ENCODE measurements at regions not wholly inside any gene's neighbourhood (a gene's known extent, or its start where the extent isn't known, plus 50 kb on each side); places are given as distances from the start of the nearest gene placed in this dataset.

GRCh38 chr15:56824175-56824574 is 90.9 kb upstream of the ZNF280D start:
- Histone ChIP-seq H2BK5ac (ENCODE audit: low read depth, low read length, poor library complexity) (no peak overlapping the region), H3K27ac (ENCODE audit: low read depth, low read length) (no peak overlapping the region), H3K9me3 (ENCODE audit: insufficient read depth, low read depth, low read length) (no peaks in the 10 kb centered on the region), H3K79me1 (ENCODE audit: low read length) (no peaks in the 10 kb centered on the region), H4K12ac (ENCODE audit: low read depth, low read length) (no peak overlapping the region), H3K36me3 (ENCODE audit: control insufficient read depth in 1 of 2, insufficient read depth in 2 of 2, low read length in 2 of 2) (no peaks in the 10 kb centered on the region), H3K18ac (ENCODE audit: low read length) (no peak overlapping the region), H4K8ac (ENCODE audit: low read depth, low read length) (no peak overlapping the region), H2AK5ac (ENCODE audit: low read length) (no peak overlapping the region), H3K4ac (ENCODE audit: low read depth, low read length) (no peak overlapping the region), H3K4me2 (ENCODE audit: low read length) (no peak overlapping the region), H4K91ac (ENCODE audit: low read depth, low read length) (no peak overlapping the region), H3K4me3 (ENCODE audit: low read depth, low read length) (no peak overlapping the region), H3K79me2 (ENCODE audit: control insufficient read depth, insufficient read depth, low read length, poor library complexity) (no peaks in the 10 kb centered on the region), H2BK12ac (ENCODE audit: low read length) (no peak overlapping the region), H2BK120ac (ENCODE audit: insufficient read depth, low read length, poor library complexity) (no peak overlapping the region), H3K9ac (ENCODE audit: low read length) (no peak overlapping the region), H2AFZ (ENCODE audit: insufficient read depth, low read length, poor library complexity) (no peak overlapping the region), H3K27me3 (ENCODE audit: insufficient read depth, low read length) (no peaks in the 10 kb centered on the region), H3K23ac (ENCODE audit: low read length) (no peak overlapping the region), H3K4me1 (ENCODE audit: control insufficient read depth in 1 of 2, insufficient read depth in 2 of 2, low read length in 2 of 2) (no peaks in the 10 kb centered on the region), H3K14ac (ENCODE audit: low read length) (no peak overlapping the region)
- WGBS (ENCODE audit: extremely low coverage, insufficient coverage, insufficient read length): no CpG with 5 or more reads among the region's 2 CpGs
- DNase-seq: no peak

GRCh38 chr15:56821721-56822425 is 88.6 kb upstream of the ZNF280D start:
- H4K12ac ChIP-seq (ENCODE audit: low read depth, low read length): no peak overlapping the region
- no peaks in the 10 kb centered on the region for H3K79me2 ChIP-seq (ENCODE audit: control insufficient read depth, insufficient read depth, low read length, poor library complexity)
- H4K91ac ChIP-seq (ENCODE audit: low read depth, low read length): no peak overlapping the region
- no peak overlapping the region for H3K4me2 ChIP-seq (ENCODE audit: low read length)
- H3K27me3 ChIP-seq (ENCODE audit: insufficient read depth, low read length): no peaks in the 10 kb centered on the region
- no peak overlapping the region for H3K23ac ChIP-seq (ENCODE audit: low read length)
- H2AFZ ChIP-seq (ENCODE audit: insufficient read depth, low read length, poor library complexity): peak overlapping the region; percentile 35
- peak; percentile 46 to 78 for DNase-seq
- no CpG with 5 or more reads among the region's 3 CpGs for WGBS (ENCODE audit: extremely low coverage, insufficient coverage, insufficient read length)
- no peak overlapping the region for H4K8ac ChIP-seq (ENCODE audit: low read depth, low read length)
- H2BK120ac ChIP-seq (ENCODE audit: insufficient read depth, low read length, poor library complexity): no peak overlapping the region
- no peaks in the 10 kb centered on the region for H3K79me1 ChIP-seq (ENCODE audit: low read length)
- no peak overlapping the region for H2AK5ac ChIP-seq (ENCODE audit: low read length)
- no peak overlapping the region for H3K9ac ChIP-seq (ENCODE audit: low read length)
- no peaks in the 10 kb centered on the region for H3K9me3 ChIP-seq (ENCODE audit: insufficient read depth, low read depth, low read length)
- H3K14ac ChIP-seq (ENCODE audit: low read length): no peak overlapping the region
- H2BK12ac ChIP-seq (ENCODE audit: low read length): peak overlapping the region; percentile 15
- no peak overlapping the region for H3K27ac ChIP-seq (ENCODE audit: low read depth, low read length)
- H2BK5ac ChIP-seq (ENCODE audit: low read depth, low read length, poor library complexity): no peak overlapping the region
- H3K4me3 ChIP-seq (ENCODE audit: low read depth, low read length): no peak overlapping the region
- H3K36me3 ChIP-seq (ENCODE audit: control insufficient read depth in 1 of 2, insufficient read depth in 2 of 2, low read length in 2 of 2): no peaks in the 10 kb centered on the region
- no peak overlapping the region for H3K4ac ChIP-seq (ENCODE audit: low read depth, low read length)
- H3K18ac ChIP-seq (ENCODE audit: low read length): no peak overlapping the region
- H3K4me1 ChIP-seq (ENCODE audit: control insufficient read depth in 1 of 2, insufficient read depth in 2 of 2, low read length in 2 of 2): no peaks in the 10 kb centered on the region

GRCh38 chr15:56820333-56820732 is 87.0 kb upstream of the ZNF280D start:
- H3K79me1 ChIP-seq (ENCODE audit: low read length): no peaks in the 10 kb centered on the region
- no peak overlapping the region for H3K23ac ChIP-seq (ENCODE audit: low read length)
- H4K12ac ChIP-seq (ENCODE audit: low read depth, low read length): no peak overlapping the region
- no peak overlapping the region for H2AFZ ChIP-seq (ENCODE audit: insufficient read depth, low read length, poor library complexity)
- no peak for DNase-seq
- H3K27me3 ChIP-seq (ENCODE audit: insufficient read depth, low read length): no peaks in the 10 kb centered on the region
- H4K91ac ChIP-seq (ENCODE audit: low read depth, low read length): no peak overlapping the region
- H2AK5ac ChIP-seq (ENCODE audit: low read length): no peak overlapping the region
- no peak overlapping the region for H3K14ac ChIP-seq (ENCODE audit: low read length)
- no peak overlapping the region for H3K4ac ChIP-seq (ENCODE audit: low read depth, low read length)
- no peak overlapping the region for H4K8ac ChIP-seq (ENCODE audit: low read depth, low read length)
- no peak overlapping the region for H3K9ac ChIP-seq (ENCODE audit: low read length)
- H3K18ac ChIP-seq (ENCODE audit: low read length): no peak overlapping the region
- no peaks in the 10 kb centered on the region for H3K36me3 ChIP-seq (ENCODE audit: control insufficient read depth in 1 of 2, insufficient read depth in 2 of 2, low read length in 2 of 2)
- H2BK5ac ChIP-seq (ENCODE audit: low read depth, low read length, poor library complexity): no peak overlapping the region
- no peaks in the 10 kb centered on the region for H3K9me3 ChIP-seq (ENCODE audit: insufficient read depth, low read depth, low read length)
- H2BK120ac ChIP-seq (ENCODE audit: insufficient read depth, low read length, poor library complexity): no peak overlapping the region
- H2BK12ac ChIP-seq (ENCODE audit: low read length): no peak overlapping the region
- no peak overlapping the region for H3K27ac ChIP-seq (ENCODE audit: low read depth, low read length)
- H3K79me2 ChIP-seq (ENCODE audit: control insufficient read depth, insufficient read depth, low read length, poor library complexity): no peaks in the 10 kb centered on the region
- no peaks in the 10 kb centered on the region for H3K4me1 ChIP-seq (ENCODE audit: control insufficient read depth in 1 of 2, insufficient read depth in 2 of 2, low read length in 2 of 2)
- no peak overlapping the region for H3K4me2 ChIP-seq (ENCODE audit: low read length)
- H3K4me3 ChIP-seq (ENCODE audit: low read depth, low read length): no peak overlapping the region

GRCh38 chr15:56817321-56818080 is 84.2 kb upstream of the ZNF280D start:
- Histone ChIP-seq H3K9ac (ENCODE audit: low read length) (no peak overlapping the region), H3K4me3 (ENCODE audit: low read depth, low read length) (no peak overlapping the region), H3K18ac (ENCODE audit: low read length) (no peak overlapping the region), H3K79me1 (ENCODE audit: low read length) (no peaks in the 10 kb centered on the region), H3K9me3 (ENCODE audit: insufficient read depth, low read depth, low read length) (no peaks in the 10 kb centered on the region), H3K4me1 (ENCODE audit: control insufficient read depth in 1 of 2, insufficient read depth in 2 of 2, low read length in 2 of 2) (no peaks in the 10 kb centered on the region), H4K12ac (ENCODE audit: low read depth, low read length) (no peak overlapping the region), H4K8ac (ENCODE audit: low read depth, low read length) (no peak overlapping the region), H2AK5ac (ENCODE audit: low read length) (no peak overlapping the region), H3K4ac (ENCODE audit: low read depth, low read length) (no peak overlapping the region), H2BK12ac (ENCODE audit: low read length) (no peak overlapping the region), H2BK5ac (ENCODE audit: low read depth, low read length, poor library complexity) (no peak overlapping the region), H3K23ac (ENCODE audit: low read length) (no peak overlapping the region), H3K27me3 (ENCODE audit: insufficient read depth, low read length) (no peaks in the 10 kb centered on the region), H2BK120ac (ENCODE audit: insufficient read depth, low read length, poor library complexity) (no peak overlapping the region), H3K36me3 (ENCODE audit: control insufficient read depth in 1 of 2, insufficient read depth in 2 of 2, low read length in 2 of 2) (no peaks in the 10 kb centered on the region), H3K4me2 (ENCODE audit: low read length) (no peak overlapping the region), H4K91ac (ENCODE audit: low read depth, low read length) (no peak overlapping the region), H3K27ac (ENCODE audit: low read depth, low read length) (no peak overlapping the region), H3K79me2 (ENCODE audit: control insufficient read depth, insufficient read depth, low read length, poor library complexity) (no peaks in the 10 kb centered on the region), H2AFZ (ENCODE audit: insufficient read depth, low read length, poor library complexity) (no peak overlapping the region), H3K14ac (ENCODE audit: low read length) (no peak overlapping the region)
- peak in 1 of 2 donors; percentile 3 for DNase-seq
- no CpG with 5 or more reads among the region's 1 CpG for WGBS (ENCODE audit: extremely low coverage, insufficient coverage, insufficient read length)
